Panc1 (cell line): ENCODE measurements at regions not wholly inside any gene's neighbourhood (a gene's known extent, or its start where the extent isn't known, plus 50 kb on each side); places are given as distances from the start of the nearest gene placed in this dataset.

Experiments
- POLR2AphosphoS5 ChIP-seq: IDR thresholded peaks from 2 replicates; pipeline ENCODE4 v1.6.1; 2012; ENCODE audit warnings: mild to moderate bottlenecking, low read depth, low read length, moderate library complexity
- SIN3A ChIP-seq: IDR thresholded peaks from 2 replicates; pipeline ENCODE4 v1.6.1; 2012; ENCODE audit warnings: low read depth, mild to moderate bottlenecking, low read length, moderate library complexity, borderline replicate concordance; ENCODE audit not compliant: insufficient read depth
- TCF7L2 ChIP-seq: IDR thresholded peaks from 2 replicates; pipeline ENCODE4 v1.6.1; 2011; ENCODE audit warnings: mild to moderate bottlenecking, low read depth, low read length, inconsistent platforms
- TF ChIP-seq, protein P1 (sequence below): fragments of 450-650 bp; IDR thresholded peaks from 2 replicates; pipeline ENCODE4 v1.5.1; 2017; ENCODE audit warnings: mild to moderate bottlenecking

DNA sequence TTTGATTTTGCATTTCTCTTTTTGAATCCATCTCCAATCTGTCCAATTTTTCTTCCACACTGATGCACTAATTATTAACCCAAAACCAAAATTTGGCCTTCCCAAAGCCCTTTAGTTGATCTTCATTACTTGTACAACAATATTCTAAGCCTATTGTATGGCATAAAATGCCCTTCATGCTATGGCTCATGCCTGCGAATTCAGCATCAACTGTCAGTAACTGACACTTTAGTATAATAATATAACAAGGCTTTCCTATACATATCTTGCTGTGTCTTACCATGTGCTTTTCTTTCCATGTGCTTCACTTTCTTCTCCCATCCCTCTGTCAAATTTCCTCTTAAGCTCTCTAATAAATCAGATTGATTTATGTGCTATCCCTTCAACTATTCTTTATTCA lies 154.0 kb upstream of the TFPI start:
- TF ChIP-seq SIN3A (no peak), POLR2AphosphoS5 (no peak), TCF7L2 (no peak)
- TF ChIP-seq, protein P1, sequence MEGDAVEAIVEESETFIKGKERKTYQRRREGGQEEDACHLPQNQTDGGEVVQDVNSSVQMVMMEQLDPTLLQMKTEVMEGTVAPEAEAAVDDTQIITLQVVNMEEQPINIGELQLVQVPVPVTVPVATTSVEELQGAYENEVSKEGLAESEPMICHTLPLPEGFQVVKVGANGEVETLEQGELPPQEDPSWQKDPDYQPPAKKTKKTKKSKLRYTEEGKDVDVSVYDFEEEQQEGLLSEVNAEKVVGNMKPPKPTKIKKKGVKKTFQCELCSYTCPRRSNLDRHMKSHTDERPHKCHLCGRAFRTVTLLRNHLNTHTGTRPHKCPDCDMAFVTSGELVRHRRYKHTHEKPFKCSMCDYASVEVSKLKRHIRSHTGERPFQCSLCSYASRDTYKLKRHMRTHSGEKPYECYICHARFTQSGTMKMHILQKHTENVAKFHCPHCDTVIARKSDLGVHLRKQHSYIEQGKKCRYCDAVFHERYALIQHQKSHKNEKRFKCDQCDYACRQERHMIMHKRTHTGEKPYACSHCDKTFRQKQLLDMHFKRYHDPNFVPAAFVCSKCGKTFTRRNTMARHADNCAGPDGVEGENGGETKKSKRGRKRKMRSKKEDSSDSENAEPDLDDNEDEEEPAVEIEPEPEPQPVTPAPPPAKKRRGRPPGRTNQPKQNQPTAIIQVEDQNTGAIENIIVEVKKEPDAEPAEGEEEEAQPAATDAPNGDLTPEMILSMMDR, result no peak
